ENCODE measurements at regions not wholly inside any gene's neighbourhood (a gene's known extent, or its start where the extent isn't known, plus 50 kb on each side); places are given as distances from the start of the nearest gene placed in this dataset.

DNA sequence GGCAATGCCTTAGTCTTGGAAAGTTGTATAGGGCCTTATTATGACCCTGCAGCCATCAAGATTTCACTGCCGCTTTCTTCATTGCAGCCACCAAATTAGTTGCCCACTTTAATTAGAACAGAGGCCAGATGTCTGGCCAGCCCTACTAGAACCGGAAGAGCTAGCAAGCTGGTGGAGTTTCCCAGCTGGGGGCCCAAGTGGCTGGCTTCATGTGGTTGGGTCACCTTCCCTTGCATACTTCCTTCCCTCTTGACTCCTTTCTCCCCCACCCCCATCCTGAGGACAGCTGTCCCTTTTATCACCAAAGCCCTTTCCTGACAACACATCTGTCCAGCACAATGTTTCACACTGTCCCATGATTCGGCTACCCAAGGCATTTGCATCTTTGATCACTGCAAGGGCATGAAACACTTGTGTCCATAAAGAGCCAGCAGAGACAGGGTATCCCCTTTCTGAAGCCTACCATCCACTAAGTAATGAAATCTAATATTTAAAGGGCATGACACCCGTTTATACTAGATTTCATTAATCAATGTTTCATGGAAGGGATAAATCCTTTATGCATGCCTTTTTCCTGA, 187.2 kb downstream of the BCL11A start:
- TF ChIP-seq PPARA (CRISPR knock-in tag; IDR thresholded peaks at IDR 0.05; ENCODE audit: borderline replicate concordance) (no peak), SNAI2 (CRISPR knock-in tag; IDR thresholded peaks at IDR 0.05) (no peak), OSR1 (CRISPR knock-in tag; IDR thresholded peaks at IDR 0.05) (no peak), ISL1 (CRISPR knock-in tag; IDR thresholded peaks at IDR 0.05) (no peak), CSDC2 (CRISPR knock-in tag; IDR thresholded peaks at IDR 0.05) (no peak), TOX (CRISPR knock-in tag; IDR thresholded peaks at IDR 0.05; ENCODE audit: borderline replicate concordance) (no peak), ZFP3 (CRISPR knock-in tag; IDR thresholded peaks at IDR 0.05) (no peak), ARNTL (CRISPR knock-in tag; IDR thresholded peaks at IDR 0.05; ENCODE audit: borderline replicate concordance, low read depth) (no peak), TCF4 (CRISPR knock-in tag; IDR thresholded peaks at IDR 0.05; ENCODE audit: borderline replicate concordance) (no peak)
- TF ChIP-seq, protein P1, sequence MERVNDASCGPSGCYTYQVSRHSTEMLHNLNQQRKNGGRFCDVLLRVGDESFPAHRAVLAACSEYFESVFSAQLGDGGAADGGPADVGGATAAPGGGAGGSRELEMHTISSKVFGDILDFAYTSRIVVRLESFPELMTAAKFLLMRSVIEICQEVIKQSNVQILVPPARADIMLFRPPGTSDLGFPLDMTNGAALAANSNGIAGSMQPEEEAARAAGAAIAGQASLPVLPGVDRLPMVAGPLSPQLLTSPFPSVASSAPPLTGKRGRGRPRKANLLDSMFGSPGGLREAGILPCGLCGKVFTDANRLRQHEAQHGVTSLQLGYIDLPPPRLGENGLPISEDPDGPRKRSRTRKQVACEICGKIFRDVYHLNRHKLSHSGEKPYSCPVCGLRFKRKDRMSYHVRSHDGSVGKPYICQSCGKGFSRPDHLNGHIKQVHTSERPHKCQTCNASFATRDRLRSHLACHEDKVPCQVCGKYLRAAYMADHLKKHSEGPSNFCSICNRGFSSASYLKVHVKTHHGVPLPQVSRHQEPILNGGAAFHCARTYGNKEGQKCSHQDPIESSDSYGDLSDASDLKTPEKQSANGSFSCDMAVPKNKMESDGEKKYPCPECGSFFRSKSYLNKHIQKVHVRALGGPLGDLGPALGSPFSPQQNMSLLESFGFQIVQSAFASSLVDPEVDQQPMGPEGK (CRISPR knock-in tag; IDR thresholded peaks at IDR 0.05; ENCODE audit: borderline replicate concordance) = no peak
- TF ChIP-seq, protein P2, sequence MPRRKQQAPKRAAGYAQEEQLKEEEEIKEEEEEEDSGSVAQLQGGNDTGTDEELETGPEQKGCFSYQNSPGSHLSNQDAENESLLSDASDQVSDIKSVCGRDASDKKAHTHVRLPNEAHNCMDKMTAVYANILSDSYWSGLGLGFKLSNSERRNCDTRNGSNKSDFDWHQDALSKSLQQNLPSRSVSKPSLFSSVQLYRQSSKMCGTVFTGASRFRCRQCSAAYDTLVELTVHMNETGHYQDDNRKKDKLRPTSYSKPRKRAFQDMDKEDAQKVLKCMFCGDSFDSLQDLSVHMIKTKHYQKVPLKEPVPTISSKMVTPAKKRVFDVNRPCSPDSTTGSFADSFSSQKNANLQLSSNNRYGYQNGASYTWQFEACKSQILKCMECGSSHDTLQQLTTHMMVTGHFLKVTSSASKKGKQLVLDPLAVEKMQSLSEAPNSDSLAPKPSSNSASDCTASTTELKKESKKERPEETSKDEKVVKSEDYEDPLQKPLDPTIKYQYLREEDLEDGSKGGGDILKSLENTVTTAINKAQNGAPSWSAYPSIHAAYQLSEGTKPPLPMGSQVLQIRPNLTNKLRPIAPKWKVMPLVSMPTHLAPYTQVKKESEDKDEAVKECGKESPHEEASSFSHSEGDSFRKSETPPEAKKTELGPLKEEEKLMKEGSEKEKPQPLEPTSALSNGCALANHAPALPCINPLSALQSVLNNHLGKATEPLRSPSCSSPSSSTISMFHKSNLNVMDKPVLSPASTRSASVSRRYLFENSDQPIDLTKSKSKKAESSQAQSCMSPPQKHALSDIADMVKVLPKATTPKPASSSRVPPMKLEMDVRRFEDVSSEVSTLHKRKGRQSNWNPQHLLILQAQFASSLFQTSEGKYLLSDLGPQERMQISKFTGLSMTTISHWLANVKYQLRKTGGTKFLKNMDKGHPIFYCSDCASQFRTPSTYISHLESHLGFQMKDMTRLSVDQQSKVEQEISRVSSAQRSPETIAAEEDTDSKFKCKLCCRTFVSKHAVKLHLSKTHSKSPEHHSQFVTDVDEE (CRISPR knock-in tag; IDR thresholded peaks at IDR 0.05) = no peak
- no peak for ATAC-seq

DNA sequence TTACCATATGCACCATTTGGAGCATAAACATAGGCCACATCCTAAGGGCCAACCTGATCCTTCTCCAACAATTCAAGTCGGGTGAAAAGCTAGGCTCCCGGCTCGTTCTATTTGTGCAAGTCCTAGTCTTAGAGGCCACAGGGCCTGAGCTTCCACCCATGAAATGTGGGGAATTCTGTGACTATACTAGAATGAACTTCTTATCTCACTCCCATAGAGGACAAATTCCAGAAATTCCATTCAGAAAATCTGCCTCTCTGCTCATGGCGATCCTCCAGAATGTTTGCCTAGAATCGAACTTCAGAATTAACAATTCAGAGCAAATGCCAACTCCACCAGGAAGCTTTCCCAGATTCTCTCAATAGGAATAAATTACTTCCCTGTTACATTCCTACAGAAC, 187.9 kb downstream of the BCL11A start:
- ATAC-seq = no peak
- TF ChIP-seq ARNTL (CRISPR knock-in tag; IDR thresholded peaks at IDR 0.05; ENCODE audit: borderline replicate concordance, low read depth) (no peak), RARB (CRISPR knock-in tag; IDR thresholded peaks at IDR 0.05) (no peak), PPARA (CRISPR knock-in tag; IDR thresholded peaks at IDR 0.05; ENCODE audit: borderline replicate concordance) (no peak), ZNF70 (CRISPR knock-in tag; IDR thresholded peaks at IDR 0.05) (no peak), OSR1 (CRISPR knock-in tag; IDR thresholded peaks at IDR 0.05) (no peak), SNAI2 (CRISPR knock-in tag; IDR thresholded peaks at IDR 0.05) (no peak), ZNF565 (CRISPR knock-in tag; conservative IDR thresholded peaks at IDR 0.05; ENCODE audit: low read depth) (no peak), BACH2 (CRISPR knock-in tag; IDR thresholded peaks at IDR 0.05; ENCODE audit: borderline replicate concordance) (no peak), ZFP30 (CRISPR knock-in tag; IDR thresholded peaks at IDR 0.05) (no peak), ESRRG (CRISPR knock-in tag; IDR thresholded peaks at IDR 0.05) (no peak), TOX (CRISPR knock-in tag; IDR thresholded peaks at IDR 0.05; ENCODE audit: borderline replicate concordance) (no peak), ZNF8 (CRISPR knock-in tag; IDR thresholded peaks at IDR 0.05) (no peak), CSDC2 (CRISPR knock-in tag; IDR thresholded peaks at IDR 0.05) (no peak)
- TF ChIP-seq, protein P3, sequence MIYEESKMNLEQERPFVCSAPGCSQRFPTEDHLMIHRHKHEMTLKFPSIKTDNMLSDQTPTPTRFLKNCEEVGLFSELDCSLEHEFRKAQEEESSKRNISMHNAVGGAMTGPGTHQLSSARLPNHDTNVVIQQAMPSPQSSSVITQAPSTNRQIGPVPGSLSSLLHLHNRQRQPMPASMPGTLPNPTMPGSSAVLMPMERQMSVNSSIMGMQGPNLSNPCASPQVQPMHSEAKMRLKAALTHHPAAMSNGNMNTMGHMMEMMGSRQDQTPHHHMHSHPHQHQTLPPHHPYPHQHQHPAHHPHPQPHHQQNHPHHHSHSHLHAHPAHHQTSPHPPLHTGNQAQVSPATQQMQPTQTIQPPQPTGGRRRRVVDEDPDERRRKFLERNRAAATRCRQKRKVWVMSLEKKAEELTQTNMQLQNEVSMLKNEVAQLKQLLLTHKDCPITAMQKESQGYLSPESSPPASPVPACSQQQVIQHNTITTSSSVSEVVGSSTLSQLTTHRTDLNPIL (CRISPR knock-in tag; IDR thresholded peaks at IDR 0.05; ENCODE audit: low read depth) = no peak
- TF ChIP-seq, protein P4, sequence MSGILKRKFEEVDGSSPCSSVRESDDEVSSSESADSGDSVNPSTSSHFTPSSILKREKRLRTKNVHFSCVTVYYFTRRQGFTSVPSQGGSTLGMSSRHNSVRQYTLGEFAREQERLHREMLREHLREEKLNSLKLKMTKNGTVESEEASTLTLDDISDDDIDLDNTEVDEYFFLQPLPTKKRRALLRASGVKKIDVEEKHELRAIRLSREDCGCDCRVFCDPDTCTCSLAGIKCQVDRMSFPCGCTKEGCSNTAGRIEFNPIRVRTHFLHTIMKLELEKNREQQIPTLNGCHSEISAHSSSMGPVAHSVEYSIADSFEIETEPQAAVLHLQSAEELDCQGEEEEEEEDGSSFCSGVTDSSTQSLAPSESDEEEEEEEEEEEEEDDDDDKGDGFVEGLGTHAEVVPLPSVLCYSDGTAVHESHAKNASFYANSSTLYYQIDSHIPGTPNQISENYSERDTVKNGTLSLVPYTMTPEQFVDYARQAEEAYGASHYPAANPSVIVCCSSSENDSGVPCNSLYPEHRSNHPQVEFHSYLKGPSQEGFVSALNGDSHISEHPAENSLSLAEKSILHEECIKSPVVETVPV (CRISPR knock-in tag; IDR thresholded peaks at IDR 0.05) = no peak
- TF ChIP-seq, protein P2 (CRISPR knock-in tag; IDR thresholded peaks at IDR 0.05) = no peak
- TF ChIP-seq, protein P5, sequence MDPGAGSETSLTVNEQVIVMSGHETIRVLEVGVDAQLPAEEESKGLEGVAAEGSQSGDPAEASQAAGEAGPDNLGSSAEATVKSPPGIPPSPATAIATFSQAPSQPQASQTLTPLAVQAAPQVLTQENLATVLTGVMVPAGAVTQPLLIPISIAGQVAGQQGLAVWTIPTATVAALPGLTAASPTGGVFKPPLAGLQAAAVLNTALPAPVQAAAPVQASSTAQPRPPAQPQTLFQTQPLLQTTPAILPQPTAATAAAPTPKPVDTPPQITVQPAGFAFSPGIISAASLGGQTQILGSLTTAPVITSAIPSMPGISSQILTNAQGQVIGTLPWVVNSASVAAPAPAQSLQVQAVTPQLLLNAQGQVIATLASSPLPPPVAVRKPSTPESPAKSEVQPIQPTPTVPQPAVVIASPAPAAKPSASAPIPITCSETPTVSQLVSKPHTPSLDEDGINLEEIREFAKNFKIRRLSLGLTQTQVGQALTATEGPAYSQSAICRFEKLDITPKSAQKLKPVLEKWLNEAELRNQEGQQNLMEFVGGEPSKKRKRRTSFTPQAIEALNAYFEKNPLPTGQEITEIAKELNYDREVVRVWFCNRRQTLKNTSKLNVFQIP (CRISPR knock-in tag; IDR thresholded peaks at IDR 0.05; ENCODE audit: borderline replicate concordance, low read depth) = no peak
- TF ChIP-seq, protein P1 (CRISPR knock-in tag; IDR thresholded peaks at IDR 0.05; ENCODE audit: borderline replicate concordance) = no peak
